ENCODE measurements at regions not wholly inside any gene's neighbourhood (a gene's known extent, or its start where the extent isn't known, plus 50 kb on each side); places are given as distances from the start of the nearest gene placed in this dataset.

GRCh38 chr4:56739066-56739777, 58.1 kb upstream of the HOPX start:
- TF ChIP-seq GATA2 (IDR thresholded peaks at IDR 0.05; ENCODE audit: low read depth, low read length) (no peak), GATA3 (IDR thresholded peaks at IDR 0.05; ENCODE audit: low read depth, low read length) (no peak)

Measured in SH-SY5Y (cell line).